Common myeloid progenitor, CD34-positive (primary cell): ENCODE measurements at regions not wholly inside any gene's neighbourhood (a gene's known extent, or its start where the extent isn't known, plus 50 kb on each side); places are given as distances from the start of the nearest gene placed in this dataset.

Experiments
- CTCF ChIA-PET: fragments of 350-600 bp; sonication (Branson Sonifier 250); formaldehyde crosslinking; loops from one replicate; lab custom pipeline; 2021; ENCODE audit warnings: antibody characterized with exemption; lab: Charles Lee
- POLR2A ChIA-PET: fragments of 350-600 bp; sonication (Branson Sonifier 250); formaldehyde crosslinking; loops from one replicate; lab custom pipeline; 2021; ENCODE audit warnings: antibody characterized with exemption; lab: Charles Lee
- DNase-seq, 3 donors: peaks; one replicate each; pipeline versions ENCODE4 v3.0.0 to v3.0.0-alpha.2; 2013
- H3K27ac ChIP-seq, 2 experiments: 1 replicate in 1 of 2; 2 replicates in 1 of 2; pipeline ENCODE4 v1.7.0; 2013; ENCODE audit warnings: inconsistent platforms in 2 of 2, low read length in 2 of 2, mild to moderate bottlenecking in 2 of 2, low read depth in 1 of 2, moderate library complexity in 1 of 2; ENCODE audit not compliant: severe bottlenecking in 2 of 2, insufficient read depth in 1 of 2, poor library complexity in 1 of 2
- H3K27me3 ChIP-seq, 5 experiments: replicated peaks in 2 of 5; 1 replicate in 3 of 5; 2 replicates in 2 of 5; pipeline versions ENCODE4 v1.6.1 to v1.7.0; 2013; ENCODE audit warnings: low read length in 4 of 5, mild to moderate bottlenecking in 2 of 5, moderate library complexity in 2 of 5, inconsistent platforms in 1 of 5; ENCODE audit not compliant: insufficient read depth in 5 of 5, control insufficient read depth in 4 of 5
- H3K36me3 ChIP-seq, 4 experiments: 1 replicate in 2 of 4; 2 replicates in 2 of 4; pipeline versions ENCODE4 v1.6.1 to v1.7.0; 2013; ENCODE audit warnings: low read length in 3 of 4, control low read depth in 1 of 4, mild to moderate bottlenecking in 1 of 4; ENCODE audit not compliant: control insufficient read depth in 4 of 4, insufficient read depth in 4 of 4
- H3K4me1 ChIP-seq, 4 experiments: 1 replicate in 3 of 4; 2 replicates in 1 of 4; pipeline versions ENCODE4 v1.6.1 to v1.7.1; 2013; ENCODE audit warnings: low read length in 3 of 4, mild to moderate bottlenecking in 3 of 4, control low read depth in 1 of 4, inconsistent platforms in 1 of 4, moderate library complexity in 1 of 4; ENCODE audit not compliant: control insufficient read depth in 4 of 4, insufficient read depth in 4 of 4; ENCODE audit errors: control extremely low read depth in 1 of 4
- H3K4me3 ChIP-seq, 7 experiments: 1 replicate in 4 of 7; 2 replicates in 3 of 7; pipeline versions ENCODE4 v1.5.1 to v1.7.0; 2013; ENCODE audit warnings: mild to moderate bottlenecking in 7 of 7, low read length in 6 of 7, moderate library complexity in 6 of 7, inconsistent platforms in 2 of 7, low read depth in 2 of 7, control low read depth in 1 of 7; ENCODE audit not compliant: insufficient read depth in 4 of 7, control insufficient read depth in 1 of 7; ENCODE audit errors: extremely low read depth in 1 of 7
- H3K9me3 ChIP-seq, 5 experiments: 1 replicate in 4 of 5; 2 replicates in 1 of 5; pipeline versions ENCODE4 v1.6.1 to v1.7.1; 2013; ENCODE audit warnings: low read length in 4 of 5, mild to moderate bottlenecking in 2 of 5, inconsistent platforms in 1 of 5, low read depth in 1 of 5, moderate library complexity in 1 of 5; ENCODE audit not compliant: control insufficient read depth in 4 of 5, insufficient read depth in 2 of 5; ENCODE audit errors: control extremely low read depth in 1 of 5
- WGBS: methylation state at CpG from one replicate; pipeline ENCODE4 v1.1.5; 2013; ENCODE audit not compliant: insufficient coverage; 5-methylcytosine and 5-hydroxymethylcytosine counted together

GRCh38 chr21:29416268-29416667 is 117.5 kb downstream of the BACH1 start:
- H3K9me3 ChIP-seq, result no peaks in the 10 kb centered on the region
- no peak for DNase-seq
- no peaks in the 10 kb centered on the region for H3K36me3 ChIP-seq
- WGBS, result 100% methylated on average over 2 of the region's 4 CpGs
- no peaks in the 10 kb centered on the region for H3K4me1 ChIP-seq
- H3K27me3 ChIP-seq, result no peaks in the 10 kb centered on the region
- no peak overlapping the region for H3K27ac ChIP-seq
- no peak overlapping the region for H3K4me3 ChIP-seq
- POLR2A ChIA-PET, result no interaction called here
- CTCF ChIA-PET, result no interaction called here

- H3K4me1 ChIP-seq, result no peaks in the 10 kb centered on the region
- ChIA-PET CTCF (no interaction called here), POLR2A (no interaction called here)
- DNase-seq, result peak in 2 of 3 donors; percentile 8 to 9
- no peaks in the 10 kb centered on the region for H3K36me3 ChIP-seq
- no peak overlapping the region for H3K27ac ChIP-seq
- H3K27me3 ChIP-seq, result no peaks in the 10 kb centered on the region
- no CpG with 5 or more reads among the region's 2 CpGs for WGBS
- H3K4me3 ChIP-seq, result no peak overlapping the region
- H3K9me3 ChIP-seq, result no peaks in the 10 kb centered on the region
Measured at GRCh38 chr21:29418813-29419212, 120.1 kb downstream of the BACH1 start.

DNA sequence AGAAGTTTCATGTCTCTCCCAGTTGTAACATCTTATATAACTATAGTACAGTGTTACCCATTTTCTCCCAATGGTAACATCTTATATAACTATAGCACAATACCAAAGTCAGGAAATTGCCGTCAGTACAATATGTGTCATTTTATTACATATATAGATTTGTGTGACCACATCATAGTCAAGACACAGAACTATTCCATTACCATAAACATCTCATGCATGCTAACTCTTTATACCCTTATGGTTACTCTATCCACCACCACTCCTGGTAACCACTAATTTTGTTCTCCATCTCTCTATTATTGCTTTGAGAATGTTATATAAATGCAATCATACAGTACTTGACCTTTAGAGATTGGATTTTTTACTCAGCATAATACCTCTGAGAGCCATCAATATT is 120.7 kb downstream of the BACH1 start:
- WGBS, result no CpG with 5 or more reads among the region's 1 CpG
- H3K36me3 ChIP-seq, result no peaks in the 10 kb centered on the region
- no peaks in the 10 kb centered on the region for H3K9me3 ChIP-seq
- no peaks in the 10 kb centered on the region for H3K4me1 ChIP-seq
- H3K27ac ChIP-seq, result no peak overlapping the region
- H3K27me3 ChIP-seq, result no peaks in the 10 kb centered on the region
- DNase-seq, result no peak
- CTCF ChIA-PET, result no interaction called here
- no peak overlapping the region for H3K4me3 ChIP-seq
- POLR2A ChIA-PET, result no interaction called here

GRCh38 chr21:29423099-29423870 is 124.6 kb downstream of the BACH1 start:
- no peaks in the 10 kb centered on the region for H3K4me1 ChIP-seq
- CTCF ChIA-PET, result no interaction called here
- no CpG with 5 or more reads among the region's 2 CpGs for WGBS

GRCh38 chr21:29424728-29425127 is 126.0 kb downstream of the BACH1 start:
- Histone ChIP-seq H3K4me3 (no peak overlapping the region), H3K9me3 (no peaks in the 10 kb centered on the region), H3K36me3 (no peaks in the 10 kb centered on the region), H3K27me3 (no peaks in the 10 kb centered on the region), H3K27ac (no peak overlapping the region), H3K4me1 (no peaks in the 10 kb centered on the region)
- POLR2A ChIA-PET, result no interaction called here
- CTCF ChIA-PET, result no interaction called here
- no peak for DNase-seq
- WGBS, result no CpG with 5 or more reads among the region's 2 CpGs

More at GRCh38 chr21:29423099-29423870, 124.6 kb downstream of the BACH1 start:
- H3K27ac ChIP-seq, result no peak overlapping the region
- no peak overlapping the region for H3K4me3 ChIP-seq
- POLR2A ChIA-PET, result interaction anchor here (0.7 kb wide), 1 partner anchor 596 kb away, joined by 3 read pairs; no protein-coding TSS in a partner anchor
- no peak for DNase-seq
- H3K27me3 ChIP-seq, result no peaks in the 10 kb centered on the region
- no peaks in the 10 kb centered on the region for H3K9me3 ChIP-seq
- H3K36me3 ChIP-seq, result no peaks in the 10 kb centered on the region

DNA sequence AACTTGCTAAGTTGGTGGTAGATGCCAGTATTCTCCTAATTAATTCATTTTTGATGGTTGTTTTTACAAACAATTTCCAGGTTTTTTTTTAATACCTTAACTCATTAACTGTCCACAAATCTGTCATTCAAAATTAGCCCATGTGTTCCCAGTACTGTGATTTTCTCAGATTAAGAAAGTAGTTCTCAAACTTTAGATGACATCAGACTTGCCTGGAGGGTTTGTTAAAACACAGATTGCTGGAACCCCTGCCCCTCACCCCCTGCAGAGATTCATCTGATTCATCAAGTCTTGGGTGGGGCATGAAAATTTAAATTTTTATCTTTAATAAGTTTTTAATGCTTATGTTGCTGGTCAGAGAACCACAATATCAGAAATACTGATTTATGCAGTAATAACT is 130.5 kb downstream of the BACH1 start:
- Histone ChIP-seq H3K4me1 (no peaks in the 10 kb centered on the region), H3K27me3 (no peaks in the 10 kb centered on the region), H3K27ac (no peak overlapping the region), H3K4me3 (no peak overlapping the region), H3K36me3 (no peaks in the 10 kb centered on the region), H3K9me3 (no peaks in the 10 kb centered on the region)
- POLR2A ChIA-PET, result no interaction called here
- no peak for DNase-seq
- CTCF ChIA-PET, result no interaction called here

DNA sequence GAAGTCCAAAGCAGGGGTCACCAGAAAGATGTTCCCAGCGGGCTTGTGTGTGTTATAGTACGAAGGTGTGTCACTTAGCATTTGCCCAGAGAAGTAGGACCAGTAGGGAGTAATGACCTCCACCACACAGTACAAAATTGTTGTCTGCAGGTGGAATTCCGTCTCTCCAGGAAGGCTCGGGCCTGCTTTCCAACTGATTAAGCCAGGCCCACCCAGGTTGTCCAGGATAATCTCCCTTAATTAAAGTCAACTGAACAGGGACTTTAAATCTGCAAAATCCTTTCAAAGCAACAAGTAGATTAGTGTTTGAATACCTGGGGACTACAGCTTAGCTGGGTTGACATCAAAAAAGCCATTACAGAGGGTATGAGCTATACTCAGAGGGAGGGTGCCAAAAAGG is 131.3 kb downstream of the BACH1 start:
- Histone ChIP-seq H3K9me3 (no peaks in the 10 kb centered on the region), H3K36me3 (no peaks in the 10 kb centered on the region), H3K4me1 (no peaks in the 10 kb centered on the region), H3K27ac (no peak overlapping the region), H3K4me3 (no peak overlapping the region), H3K27me3 (no peaks in the 10 kb centered on the region)
- ChIA-PET CTCF (no interaction called here), POLR2A (no interaction called here)
- WGBS, result 95% methylated on average over 4 of the region's 4 CpGs
- no peak for DNase-seq
